ENCODE measurements at regions not wholly inside any gene's neighbourhood (a gene's known extent, or its start where the extent isn't known, plus 50 kb on each side); places are given as distances from the start of the nearest gene placed in this dataset.

- H3K4me3 ChIP-seq (ENCODE audit: low read depth, low read length): no peak overlapping the region
These were observed 2152.3 kb upstream of the PIK3C3 start for GRCh38 chr18:39802648-39803229.

GRCh38 chr18:39801848-39802247 lies 2153.2 kb upstream of the PIK3C3 start:
- no peak overlapping the region for H3K4me3 ChIP-seq (ENCODE audit: low read depth, low read length)

GRCh38 chr18:39801010-39801409 lies 2154.0 kb upstream of the PIK3C3 start:
- H3K4me3 ChIP-seq (ENCODE audit: low read depth, low read length): no peak overlapping the region

DNA sequence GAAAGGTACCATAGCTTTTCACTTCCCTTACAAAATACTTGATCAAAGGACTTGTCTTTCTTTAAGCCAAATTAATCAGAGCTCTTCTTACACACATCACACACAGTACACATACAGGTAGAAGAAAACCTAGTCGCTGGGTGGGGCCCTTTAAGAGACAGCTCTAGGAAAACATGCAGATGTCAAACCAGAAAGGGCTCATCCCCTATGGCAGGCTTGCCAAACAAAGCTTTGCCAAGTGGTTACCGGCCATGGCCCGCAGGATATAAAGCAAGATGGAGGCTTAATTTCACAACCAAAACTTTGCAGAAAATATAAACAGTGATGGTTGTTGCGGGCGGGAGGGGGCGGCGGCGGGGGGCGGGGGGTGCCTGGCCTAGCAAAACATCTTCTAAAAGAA lies 2156.0 kb upstream of the PIK3C3 start:
- peak overlapping the region; percentile 10 for H3K4me3 ChIP-seq (ENCODE audit: low read depth, low read length)

DNA sequence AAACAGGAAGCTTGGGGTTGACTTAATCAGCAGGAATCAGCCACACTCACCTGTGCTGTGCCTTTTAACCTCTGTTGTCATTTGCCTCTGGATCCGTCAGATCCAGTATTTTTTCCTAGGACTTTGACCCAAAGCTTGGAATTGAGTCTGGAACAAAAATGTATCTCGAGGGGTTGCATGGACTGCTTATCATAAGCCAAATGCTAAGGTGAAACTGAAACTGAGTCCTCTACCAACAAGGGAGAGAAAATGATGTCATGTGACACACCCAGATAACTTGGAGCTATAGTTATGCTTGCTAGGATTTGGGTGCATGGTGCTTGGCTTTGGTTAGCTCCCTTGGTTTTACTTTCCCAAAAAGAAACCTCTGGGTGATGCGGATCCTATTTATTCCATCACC lies 2158.6 kb upstream of the PIK3C3 start:
- no peak overlapping the region for H3K4me3 ChIP-seq (ENCODE audit: low read depth, low read length)

GRCh38 chr18:39795350-39795749 lies 2159.7 kb upstream of the PIK3C3 start:
- H3K4me3 ChIP-seq (ENCODE audit: low read depth, low read length): no peak overlapping the region

- no peak overlapping the region for H3K4me3 ChIP-seq (ENCODE audit: low read depth, low read length)
These were observed 2161.4 kb upstream of the PIK3C3 start for GRCh38 chr18:39793609-39794008.

- H3K4me3 ChIP-seq (ENCODE audit: low read depth, low read length): no peak overlapping the region
These were observed 2166.7 kb upstream of the PIK3C3 start for GRCh38 chr18:39788383-39788782.

- H3K4me3 ChIP-seq (ENCODE audit: low read depth, low read length): no peak overlapping the region
These were observed 2168.6 kb upstream of the PIK3C3 start for GRCh38 chr18:39786477-39786876.

GRCh38 chr18:39784541-39784940 lies 2170.5 kb upstream of the PIK3C3 start:
- H3K4me3 ChIP-seq (ENCODE audit: low read depth, low read length): no peak overlapping the region

DNA sequence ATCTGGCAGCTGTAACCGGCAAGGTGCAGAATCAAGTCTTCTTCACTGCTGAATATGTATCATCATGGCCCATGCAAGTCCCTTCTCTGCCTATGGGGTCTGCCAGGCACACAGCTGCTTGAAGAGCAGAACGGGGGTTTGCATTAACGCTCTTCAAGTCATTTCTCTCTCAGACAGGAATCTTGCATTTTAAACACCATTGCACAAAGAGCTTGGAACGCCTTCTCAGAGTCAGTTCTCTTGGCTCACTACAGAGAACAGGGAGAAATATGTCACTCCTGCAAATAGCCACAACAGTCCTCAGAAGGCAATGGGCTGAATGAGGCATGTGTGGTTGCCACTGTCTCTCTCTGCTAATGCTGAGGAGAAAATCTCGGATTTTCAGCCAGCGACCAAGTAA lies 2173.5 kb upstream of the PIK3C3 start:
- no peak overlapping the region for H3K4me3 ChIP-seq (ENCODE audit: low read depth, low read length)

DNA sequence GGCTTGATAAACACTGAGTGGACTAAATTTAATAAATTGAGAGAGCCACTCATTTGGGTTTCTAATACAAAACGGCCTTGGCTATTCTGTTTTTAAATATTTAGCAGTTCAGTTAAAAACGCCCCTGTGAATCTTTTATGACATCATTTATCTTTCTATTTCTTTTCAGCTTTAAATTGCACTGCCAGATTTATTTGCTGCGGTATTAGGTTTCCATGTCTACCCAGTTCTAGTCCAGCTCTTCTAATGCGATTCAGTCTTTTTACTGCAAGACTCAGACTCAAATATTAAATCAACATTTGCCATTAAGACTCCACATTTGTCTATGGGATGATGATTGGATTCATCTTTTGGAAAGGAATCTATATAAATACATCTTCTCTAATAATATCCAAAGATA lies 2174.3 kb upstream of the PIK3C3 start:
- H3K4me3 ChIP-seq (ENCODE audit: low read depth, low read length): no peak overlapping the region

- no peak overlapping the region for H3K4me3 ChIP-seq (ENCODE audit: low read depth, low read length)
These were observed 2175.1 kb upstream of the PIK3C3 start for GRCh38 chr18:39779926-39780325.

- H3K4me3 ChIP-seq (ENCODE audit: low read depth, low read length): no peak overlapping the region
These were observed 2178.3 kb upstream of the PIK3C3 start for GRCh38 chr18:39776766-39777165.

GRCh38 chr18:39774957-39775598 lies 2180.0 kb upstream of the PIK3C3 start:
- no peak overlapping the region for H3K4me3 ChIP-seq (ENCODE audit: low read depth, low read length)

DNA sequence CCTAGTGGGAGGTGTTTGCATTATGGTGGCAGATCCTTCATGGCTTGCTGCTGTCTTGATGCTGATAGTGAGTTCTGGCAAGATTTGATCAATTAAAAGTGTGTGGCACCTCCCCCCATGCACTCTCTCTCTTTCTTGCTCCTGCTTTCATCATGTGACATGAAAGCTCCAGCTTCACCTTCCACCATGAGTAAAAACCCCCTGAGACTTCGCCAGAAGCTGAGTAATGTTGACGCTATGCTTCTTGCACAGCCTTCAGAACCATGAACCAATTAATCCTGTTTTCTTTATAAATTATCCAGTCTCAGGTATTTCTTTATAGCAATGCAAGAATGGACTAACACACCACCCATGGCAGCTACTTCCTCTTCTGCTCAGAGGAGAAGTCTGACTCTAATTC lies 2181.4 kb upstream of the PIK3C3 start:
- no peak overlapping the region for H3K4me3 ChIP-seq (ENCODE audit: low read depth, low read length)

DNA sequence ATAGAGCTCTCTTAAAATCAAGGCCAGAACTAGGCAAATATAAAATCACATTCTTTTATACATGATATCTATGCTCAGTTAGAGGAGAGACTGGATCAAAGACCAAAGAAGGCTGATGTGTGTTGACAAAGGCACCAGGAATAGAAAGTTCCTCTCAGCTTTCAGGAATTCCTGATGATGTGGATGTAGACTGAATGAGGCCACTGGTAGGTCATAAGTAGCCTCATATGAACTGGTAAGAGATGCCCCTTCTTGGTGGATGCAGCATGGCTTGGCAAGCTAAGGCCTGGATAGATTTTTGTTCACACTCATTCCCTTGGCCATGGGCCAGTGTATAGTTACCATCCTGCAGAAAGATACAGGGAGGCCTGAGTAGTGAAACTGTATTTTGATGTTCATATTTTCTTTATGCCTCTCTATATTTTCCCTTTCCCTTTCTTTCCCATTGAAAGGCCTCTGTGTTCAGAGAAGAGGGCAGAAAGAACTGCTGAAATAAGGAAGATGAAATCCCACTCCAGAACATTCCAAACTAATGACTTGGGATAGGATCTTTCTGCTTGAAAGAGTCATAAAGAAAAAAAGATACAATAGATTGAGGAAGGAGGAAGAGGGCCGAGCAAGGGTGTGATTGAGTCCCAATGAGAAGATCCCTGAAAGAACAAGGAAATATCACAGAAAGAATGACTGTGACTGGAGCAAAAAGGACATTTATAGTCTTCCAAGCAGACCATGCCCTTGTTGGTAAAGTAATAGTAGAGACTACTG lies 2182.7 kb upstream of the PIK3C3 start:
- H3K4me3 ChIP-seq (ENCODE audit: low read depth, low read length): no peak overlapping the region

DNA sequence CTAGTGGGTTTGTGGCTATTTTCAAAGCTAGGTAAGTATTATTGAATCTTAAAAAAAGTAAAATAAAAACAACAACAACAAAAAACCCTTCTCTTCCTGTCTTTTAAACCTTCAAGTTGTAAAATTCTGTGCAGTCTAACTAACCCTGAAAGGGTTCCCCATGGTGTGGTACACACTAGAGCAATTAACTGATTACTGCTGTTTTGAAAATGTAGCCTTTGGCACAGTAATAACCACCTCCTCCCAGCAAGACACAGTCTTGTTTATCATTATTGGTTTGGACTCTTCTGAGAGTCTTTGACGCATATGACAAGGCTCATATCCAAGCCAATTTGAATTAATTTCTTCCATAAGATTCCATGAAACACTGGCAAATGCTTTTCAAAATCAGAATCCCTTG lies 2184.6 kb upstream of the PIK3C3 start:
- H3K4me3 ChIP-seq (ENCODE audit: low read depth, low read length): no peak overlapping the region

DNA sequence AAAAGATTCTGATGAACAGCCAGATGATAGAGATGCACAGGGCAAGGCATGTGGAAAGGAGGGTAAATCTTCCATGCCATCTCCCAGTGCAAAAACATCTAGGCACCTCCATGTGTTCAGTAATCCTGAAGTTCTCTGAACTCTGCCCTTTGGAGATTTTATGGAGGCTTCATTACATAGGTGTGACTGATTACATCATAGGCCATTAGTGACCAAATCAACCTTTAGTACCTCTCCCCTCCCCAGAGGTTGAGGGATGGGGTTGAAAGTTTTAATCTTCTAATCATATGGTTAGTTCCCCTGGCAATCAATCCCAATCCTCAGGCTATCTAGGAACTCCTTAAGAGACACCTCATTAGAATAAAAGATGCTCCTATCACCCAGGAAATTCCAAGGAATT lies 2190.2 kb upstream of the PIK3C3 start:
- no peak overlapping the region for H3K4me3 ChIP-seq (ENCODE audit: low read depth, low read length)

- no peak overlapping the region for H3K4me3 ChIP-seq (ENCODE audit: low read depth, low read length)
These were observed 2193.8 kb upstream of the PIK3C3 start for GRCh38 chr18:39761273-39761672.

GRCh38 chr18:39759926-39760325 lies 2194.3 kb upstream of the CELF4 start:
- H3K4me3 ChIP-seq (ENCODE audit: low read depth, low read length): no peak overlapping the region

DNA sequence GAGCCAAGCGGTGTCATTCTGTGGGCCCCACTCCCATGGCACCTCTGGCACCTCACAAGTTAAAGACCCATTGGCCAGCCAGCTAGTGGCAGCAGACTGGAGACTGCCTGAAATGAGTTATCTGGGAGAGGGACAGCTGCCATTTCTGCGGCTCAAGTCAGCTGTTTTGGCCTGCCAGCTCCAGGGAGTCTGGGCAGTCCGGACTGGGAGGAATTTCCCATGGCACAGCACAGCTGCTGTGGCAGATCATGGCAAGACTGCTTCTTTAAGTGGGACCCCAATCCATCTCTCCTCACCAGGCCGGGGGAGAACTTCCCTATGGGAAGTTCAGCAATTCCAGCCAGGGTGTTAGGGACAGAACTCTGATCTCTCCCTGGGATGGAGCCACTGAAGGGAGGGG lies 2187.6 kb upstream of the CELF4 start:
- no peak overlapping the region for H3K4me3 ChIP-seq (ENCODE audit: low read depth, low read length)
